ENCODE measurements at regions not wholly inside any gene's neighbourhood (a gene's known extent, or its start where the extent isn't known, plus 50 kb on each side); places are given as distances from the start of the nearest gene placed in this dataset.

DNA sequence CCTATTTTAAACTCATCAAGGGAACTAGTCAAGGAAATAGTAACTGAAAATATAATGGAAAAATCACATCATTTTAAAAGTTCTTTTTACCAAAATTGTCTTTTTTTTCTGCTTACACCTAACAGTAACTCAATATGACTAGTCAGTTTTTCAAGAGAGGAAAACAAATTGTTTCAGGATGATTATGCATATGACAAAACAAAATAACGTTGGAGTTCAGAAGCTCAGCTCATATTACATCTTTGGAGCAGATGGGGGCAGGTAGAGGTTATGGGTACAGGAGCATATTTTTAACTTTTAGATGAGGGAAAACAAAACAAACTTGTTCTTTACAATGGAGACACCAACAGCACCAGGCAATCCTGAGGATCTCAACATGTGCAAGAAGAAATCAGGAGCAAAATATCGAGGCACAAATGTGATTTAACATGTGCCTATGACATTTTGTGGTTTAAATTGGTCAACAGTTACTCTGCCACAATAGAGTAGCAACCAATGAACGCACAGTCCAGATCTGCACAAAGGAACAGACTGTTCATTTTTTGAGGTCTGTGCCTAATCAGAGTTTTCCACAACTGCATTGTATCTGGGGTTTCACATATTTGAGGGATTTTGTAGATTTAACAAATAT is 659.0 kb downstream of the ANXA1 start:
- H3K9me3 Mint-ChIP-seq = no peaks in the 10 kb centered on the region
- H3K4me1 Mint-ChIP-seq = no peaks in the 10 kb centered on the region
- no peak overlapping the region for H3K27ac Mint-ChIP-seq (ENCODE audit: unreplicated experiment)
- no peaks in the 10 kb centered on the region for H3K27me3 Mint-ChIP-seq (ENCODE audit: low read depth)
- H3K4me3 Mint-ChIP-seq = no peak overlapping the region
- TF ChIP-seq, protein P1, sequence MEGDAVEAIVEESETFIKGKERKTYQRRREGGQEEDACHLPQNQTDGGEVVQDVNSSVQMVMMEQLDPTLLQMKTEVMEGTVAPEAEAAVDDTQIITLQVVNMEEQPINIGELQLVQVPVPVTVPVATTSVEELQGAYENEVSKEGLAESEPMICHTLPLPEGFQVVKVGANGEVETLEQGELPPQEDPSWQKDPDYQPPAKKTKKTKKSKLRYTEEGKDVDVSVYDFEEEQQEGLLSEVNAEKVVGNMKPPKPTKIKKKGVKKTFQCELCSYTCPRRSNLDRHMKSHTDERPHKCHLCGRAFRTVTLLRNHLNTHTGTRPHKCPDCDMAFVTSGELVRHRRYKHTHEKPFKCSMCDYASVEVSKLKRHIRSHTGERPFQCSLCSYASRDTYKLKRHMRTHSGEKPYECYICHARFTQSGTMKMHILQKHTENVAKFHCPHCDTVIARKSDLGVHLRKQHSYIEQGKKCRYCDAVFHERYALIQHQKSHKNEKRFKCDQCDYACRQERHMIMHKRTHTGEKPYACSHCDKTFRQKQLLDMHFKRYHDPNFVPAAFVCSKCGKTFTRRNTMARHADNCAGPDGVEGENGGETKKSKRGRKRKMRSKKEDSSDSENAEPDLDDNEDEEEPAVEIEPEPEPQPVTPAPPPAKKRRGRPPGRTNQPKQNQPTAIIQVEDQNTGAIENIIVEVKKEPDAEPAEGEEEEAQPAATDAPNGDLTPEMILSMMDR (conservative IDR thresholded peaks at IDR 0.05) = no peak
- no peaks in the 10 kb centered on the region for H3K36me3 Mint-ChIP-seq (ENCODE audit: low read depth)
- no peak for DNase-seq (ENCODE audit: low read depth, low spot score)

DNA sequence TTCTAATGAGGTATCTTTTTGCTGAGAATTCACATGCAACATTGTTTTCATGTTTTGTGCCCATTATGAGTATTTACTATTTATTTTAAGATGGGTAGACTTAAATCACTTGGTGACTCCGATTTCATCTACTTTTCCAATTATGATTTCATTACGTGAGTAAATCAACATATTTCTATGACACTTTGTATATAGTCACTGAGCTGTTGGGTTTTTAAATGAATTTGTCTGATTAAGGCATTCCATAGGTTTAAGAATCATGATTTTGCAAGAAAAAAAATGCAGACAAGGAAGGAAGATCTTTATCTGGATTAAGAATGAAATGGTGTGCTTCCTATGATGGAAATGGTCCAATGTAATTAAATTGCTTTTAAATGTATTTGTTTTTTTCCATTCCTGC is 661.9 kb downstream of the ANXA1 start:
- H3K27me3 Mint-ChIP-seq (ENCODE audit: low read depth) = no peaks in the 10 kb centered on the region
- H3K27ac Mint-ChIP-seq (ENCODE audit: unreplicated experiment) = no peak overlapping the region
- no peaks in the 10 kb centered on the region for H3K9me3 Mint-ChIP-seq
- DNase-seq (ENCODE audit: low read depth, low spot score) = no peak
- H3K4me1 Mint-ChIP-seq = no peaks in the 10 kb centered on the region
- H3K4me3 Mint-ChIP-seq = no peak overlapping the region
- TF ChIP-seq, protein P1 (conservative IDR thresholded peaks at IDR 0.05) = no peak
- H3K36me3 Mint-ChIP-seq (ENCODE audit: low read depth) = no peaks in the 10 kb centered on the region

- Mint-ChIP-seq H3K27ac (ENCODE audit: unreplicated experiment) (peak overlapping the region; percentile 3), H3K27me3 (ENCODE audit: low read depth) (no peaks in the 10 kb centered on the region), H3K36me3 (ENCODE audit: low read depth) (no peaks in the 10 kb centered on the region), H3K9me3 (no peaks in the 10 kb centered on the region), H3K4me1 (no peaks in the 10 kb centered on the region), H3K4me3 (no peak overlapping the region)
- TF ChIP-seq, protein P1 (conservative IDR thresholded peaks at IDR 0.05) = no peak
- DNase-seq (ENCODE audit: low read depth, low spot score) = no peak
Measured at GRCh38 chr9:73816905-73817304, 665.2 kb downstream of the ANXA1 start.

DNA sequence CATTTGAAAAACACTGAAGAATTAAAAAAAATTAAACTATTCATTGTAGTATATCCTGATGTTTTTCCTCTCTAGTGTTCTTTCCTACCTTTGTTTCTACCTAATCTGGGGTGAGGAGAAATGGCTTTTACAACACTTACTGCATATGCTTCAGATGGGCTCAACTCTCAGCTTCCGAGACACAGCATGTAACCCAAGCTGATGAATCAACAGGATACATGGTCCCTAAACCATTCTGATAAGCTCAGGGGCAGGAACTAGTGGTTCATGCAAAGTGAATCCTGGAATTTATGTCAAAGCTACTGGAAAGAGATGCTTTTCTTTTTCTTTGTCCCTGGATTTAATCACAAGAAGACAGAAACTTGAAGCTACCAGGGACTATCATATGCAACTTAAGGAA is 672.5 kb upstream of the RORB start:
- H3K27ac Mint-ChIP-seq (ENCODE audit: unreplicated experiment) = no peak overlapping the region

DNA sequence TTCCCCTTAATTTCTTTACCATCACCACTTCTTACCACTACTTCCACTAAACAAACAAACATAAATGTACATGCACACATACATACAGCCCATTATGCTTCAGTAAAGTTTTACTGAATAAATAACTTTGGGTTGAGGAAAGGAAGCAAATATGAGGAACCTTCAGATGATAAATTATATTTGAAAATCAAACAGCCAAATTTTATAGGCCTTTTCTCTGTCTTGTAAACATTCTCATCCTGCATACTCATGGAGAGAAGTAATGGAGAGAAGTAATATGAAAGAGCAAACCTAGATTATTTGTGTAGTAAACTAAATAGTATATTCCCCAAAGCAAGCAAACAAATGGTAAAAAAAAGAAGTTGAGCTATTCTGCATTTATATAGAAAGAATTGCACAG is 658.3 kb upstream of the RORB start:
- Mint-ChIP-seq H3K4me3 (no peak overlapping the region), H3K4me1 (peaks cover 1% of the 10 kb centered on the region), H3K9me3 (no peaks in the 10 kb centered on the region), H3K27ac (ENCODE audit: unreplicated experiment) (no peak overlapping the region), H3K27me3 (ENCODE audit: low read depth) (no peaks in the 10 kb centered on the region), H3K36me3 (ENCODE audit: low read depth) (no peaks in the 10 kb centered on the region)
- no peak for DNase-seq (ENCODE audit: low read depth, low spot score)
- TF ChIP-seq, protein P1 (conservative IDR thresholded peaks at IDR 0.05) = no peak

More for the DNA sequence above, 672.5 kb upstream of the RORB start:
- no peak for DNase-seq (ENCODE audit: low read depth, low spot score)
- Mint-ChIP-seq H3K36me3 (ENCODE audit: low read depth) (no peaks in the 10 kb centered on the region), H3K4me1 (no peaks in the 10 kb centered on the region), H3K4me3 (no peak overlapping the region), H3K9me3 (no peaks in the 10 kb centered on the region), H3K27me3 (ENCODE audit: low read depth) (no peaks in the 10 kb centered on the region)
- TF ChIP-seq, protein P1 (conservative IDR thresholded peaks at IDR 0.05) = no peak

All from neural crest cell (in vitro differentiated cells).